Endodermal cell (in vitro differentiated cells): ENCODE measurements at regions not wholly inside any gene's neighbourhood (a gene's known extent, or its start where the extent isn't known, plus 50 kb on each side); places are given as distances from the start of the nearest gene placed in this dataset.

Source experiments
- DNase-seq: peaks from one replicate; pipeline ENCODE4 v3.0.0-alpha.2; 2017
- H3K27ac ChIP-seq: 2 replicates; pipeline ENCODE4 v1.5.1; 2013; ENCODE audit warnings: mild to moderate bottlenecking, low read depth, low read length, moderate library complexity
- H3K27me3 ChIP-seq: 2 replicates; pipeline ENCODE4 v1.6.1; 2013; ENCODE audit warnings: mild to moderate bottlenecking, low read length, moderate library complexity; ENCODE audit not compliant: insufficient read depth, control insufficient read depth, poor library complexity, severe bottlenecking
- H3K36me3 ChIP-seq: 2 replicates; pipeline ENCODE4 v1.7.0; 2013; ENCODE audit warnings: mild to moderate bottlenecking, low read length, moderate library complexity; ENCODE audit not compliant: control insufficient read depth, insufficient read depth
- H3K4me1 ChIP-seq: one replicate; pipeline ENCODE4 v1.7.0; 2013; ENCODE audit warnings: low read length; ENCODE audit not compliant: control insufficient read depth, insufficient read depth
- H3K4me3 ChIP-seq: 2 replicates; pipeline ENCODE4 v1.5.1; 2013; ENCODE audit warnings: mild to moderate bottlenecking, low read length, moderate library complexity
- H3K9ac ChIP-seq: 2 replicates; pipeline ENCODE4 v1.6.1; 2013; ENCODE audit warnings: mild to moderate bottlenecking, low read length, moderate library complexity; ENCODE audit not compliant: poor library complexity, severe bottlenecking; ENCODE audit errors: extremely low read depth
- H3K9me3 ChIP-seq: 2 replicates; pipeline ENCODE4 v1.6.1; 2013; ENCODE audit warnings: mild to moderate bottlenecking, low read length, moderate library complexity; ENCODE audit not compliant: control insufficient read depth
- H3K27ac Mint-ChIP-seq: 2 replicates; pipeline ENCODE4 v1.8.0; 2020; ENCODE audit warnings: mixed read lengths
- H3K27me3 Mint-ChIP-seq: 2 replicates; pipeline ENCODE4 v1.8.0; 2021; ENCODE audit warnings: mild to moderate bottlenecking, mixed read lengths; ENCODE audit not compliant: insufficient read depth
- H3K36me3 Mint-ChIP-seq: 2 replicates; pipeline ENCODE4 v1.8.0; 2020; ENCODE audit warnings: low read depth, mixed read lengths
- H3K4me1 Mint-ChIP-seq: 2 replicates; pipeline ENCODE4 v1.8.0; 2020; ENCODE audit warnings: mixed read lengths
- H3K4me3 Mint-ChIP-seq: 2 replicates; pipeline ENCODE4 v1.8.0; 2020; ENCODE audit warnings: mild to moderate bottlenecking, moderate library complexity, mixed read lengths
- H3K9me3 Mint-ChIP-seq: 2 replicates; pipeline ENCODE4 v1.8.0; 2020; ENCODE audit warnings: mild to moderate bottlenecking, mixed read lengths
- WGBS, 2 experiments: methylation state at CpG; one replicate each; pipeline versions ENCODE4 v1.1.5 to v1.1.7; 2013; ENCODE audit warnings: missing lambda C conversion rate in 2 of 2, mixed read lengths in 1 of 2; ENCODE audit not compliant: insufficient coverage in 1 of 2, insufficient read length in 1 of 2; 5-methylcytosine and 5-hydroxymethylcytosine counted together
- TF ChIP-seq, protein P1 (sequence below): fragments of 200-600 bp; sonication (generic); conservative IDR thresholded peaks from 2 replicates; pipeline ENCODE4 v1.5.0; 2021; ENCODE audit warnings: antibody characterized with exemption, mild to moderate bottlenecking

DNA sequence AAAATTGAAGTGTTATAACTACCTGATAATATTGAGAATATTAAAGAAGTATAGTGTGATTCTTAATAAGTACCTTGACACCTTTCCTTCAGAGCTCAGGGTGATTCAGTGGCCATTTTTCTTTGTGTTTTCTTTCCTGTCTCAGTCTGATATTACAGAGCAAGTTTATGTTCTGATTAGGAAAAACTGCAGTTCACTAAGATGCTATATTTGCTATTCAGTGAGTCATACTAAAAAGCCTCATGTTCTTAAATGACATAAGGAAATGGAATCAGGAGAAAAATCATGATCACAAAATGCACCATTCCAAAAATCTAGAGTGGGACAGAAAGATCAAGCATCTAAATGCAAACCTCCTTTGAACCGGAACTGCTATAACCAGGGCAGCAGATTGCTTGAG, 390.6 kb upstream of the ATP2B1 start:
- no peak overlapping the region for H3K9ac ChIP-seq
- H3K27me3 Mint-ChIP-seq, result peaks cover 5% of the 10 kb centered on the region
- WGBS, 2 experiments, result 95 to 100% methylated on average over 1 of the region's 1 CpG
- H3K4me1 ChIP-seq, result peaks cover 4% of the 10 kb centered on the region
- TF ChIP-seq, protein P1, sequence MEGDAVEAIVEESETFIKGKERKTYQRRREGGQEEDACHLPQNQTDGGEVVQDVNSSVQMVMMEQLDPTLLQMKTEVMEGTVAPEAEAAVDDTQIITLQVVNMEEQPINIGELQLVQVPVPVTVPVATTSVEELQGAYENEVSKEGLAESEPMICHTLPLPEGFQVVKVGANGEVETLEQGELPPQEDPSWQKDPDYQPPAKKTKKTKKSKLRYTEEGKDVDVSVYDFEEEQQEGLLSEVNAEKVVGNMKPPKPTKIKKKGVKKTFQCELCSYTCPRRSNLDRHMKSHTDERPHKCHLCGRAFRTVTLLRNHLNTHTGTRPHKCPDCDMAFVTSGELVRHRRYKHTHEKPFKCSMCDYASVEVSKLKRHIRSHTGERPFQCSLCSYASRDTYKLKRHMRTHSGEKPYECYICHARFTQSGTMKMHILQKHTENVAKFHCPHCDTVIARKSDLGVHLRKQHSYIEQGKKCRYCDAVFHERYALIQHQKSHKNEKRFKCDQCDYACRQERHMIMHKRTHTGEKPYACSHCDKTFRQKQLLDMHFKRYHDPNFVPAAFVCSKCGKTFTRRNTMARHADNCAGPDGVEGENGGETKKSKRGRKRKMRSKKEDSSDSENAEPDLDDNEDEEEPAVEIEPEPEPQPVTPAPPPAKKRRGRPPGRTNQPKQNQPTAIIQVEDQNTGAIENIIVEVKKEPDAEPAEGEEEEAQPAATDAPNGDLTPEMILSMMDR, result no peak
- H3K4me1 Mint-ChIP-seq, result peaks cover 5% of the 10 kb centered on the region
- no peak overlapping the region for H3K4me3 ChIP-seq
- no peaks in the 10 kb centered on the region for H3K36me3 Mint-ChIP-seq
- H3K36me3 ChIP-seq, result no peaks in the 10 kb centered on the region
- no peak overlapping the region for H3K27ac ChIP-seq
- no peak for DNase-seq
- no peak overlapping the region for H3K4me3 Mint-ChIP-seq
- H3K27me3 ChIP-seq, result peaks cover 14% of the 10 kb centered on the region
- no peaks in the 10 kb centered on the region for H3K9me3 ChIP-seq
- H3K27ac Mint-ChIP-seq, result no peak overlapping the region
- no peaks in the 10 kb centered on the region for H3K9me3 Mint-ChIP-seq

DNA sequence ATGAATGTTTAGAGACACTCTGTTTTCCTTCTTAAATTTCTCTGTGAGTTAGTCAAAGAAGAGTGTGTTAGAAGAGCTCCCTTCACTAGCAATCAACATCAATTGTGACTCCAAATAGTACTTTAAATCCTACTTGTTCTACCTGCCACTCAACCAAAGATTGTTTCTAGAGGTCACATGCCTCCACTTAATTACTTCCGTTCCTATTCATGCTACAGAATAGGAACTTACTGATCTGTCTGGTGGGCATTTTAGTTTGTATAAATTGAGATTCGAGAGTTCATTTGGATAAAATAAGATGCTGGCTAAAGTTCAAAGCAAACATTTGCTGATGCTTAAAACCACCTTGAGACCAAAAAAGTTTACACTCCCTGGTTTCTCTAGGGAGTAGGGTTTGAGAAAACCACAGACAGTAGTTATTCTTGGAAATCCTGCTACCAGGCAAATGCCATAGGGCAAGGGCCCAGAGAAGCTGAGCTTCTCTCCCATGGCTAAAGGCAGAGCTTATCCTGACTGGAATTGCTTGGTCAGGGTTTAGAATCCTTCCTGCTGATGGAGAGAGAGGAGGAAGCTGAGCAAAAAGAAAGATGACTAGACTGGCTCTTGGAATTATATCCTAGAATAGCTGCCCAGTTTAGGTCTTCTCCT, 389.6 kb upstream of the ATP2B1 start:
- 80 to 88% methylated on average over 2 of the region's 2 CpGs for WGBS, 2 experiments
- Mint-ChIP-seq H3K27ac (no peak overlapping the region), H3K27me3 (peaks cover 5% of the 10 kb centered on the region), H3K4me1 (peaks cover 5% of the 10 kb centered on the region), H3K4me3 (no peak overlapping the region), H3K36me3 (no peaks in the 10 kb centered on the region), H3K9me3 (no peaks in the 10 kb centered on the region)
- H3K9me3 ChIP-seq, result no peaks in the 10 kb centered on the region
- peaks cover 4% of the 10 kb centered on the region for H3K4me1 ChIP-seq
- DNase-seq, result no peak
- H3K9ac ChIP-seq, result no peak overlapping the region
- no peak overlapping the region for H3K4me3 ChIP-seq
- peaks cover 14% of the 10 kb centered on the region for H3K27me3 ChIP-seq
- H3K36me3 ChIP-seq, result no peaks in the 10 kb centered on the region
- H3K27ac ChIP-seq, result no peak overlapping the region
- TF ChIP-seq, protein P1, result no peak

DNA sequence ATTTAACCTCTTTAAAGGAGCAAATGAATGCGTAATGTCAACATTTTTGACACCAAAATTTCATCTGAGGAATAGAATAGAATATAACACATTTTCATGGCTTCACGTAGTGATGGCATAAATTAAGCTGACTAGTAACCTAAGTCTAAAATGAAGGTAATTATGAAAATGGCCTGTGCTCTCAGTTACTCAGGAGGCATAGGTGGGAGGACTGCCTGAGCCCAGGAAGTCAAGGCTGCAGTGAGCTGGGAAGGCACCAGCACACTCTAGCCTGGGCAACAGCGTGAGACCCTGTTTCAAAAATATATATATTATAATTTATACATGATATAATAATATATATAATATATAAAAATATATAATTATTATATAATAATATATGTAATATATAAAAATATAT, 383.2 kb upstream of the ATP2B1 start:
- Histone ChIP-seq H3K9me3 (peaks cover 5% of the 10 kb centered on the region), H3K9ac (no peak overlapping the region), H3K4me3 (peak overlapping the region; percentile 14), H3K36me3 (no peaks in the 10 kb centered on the region), H3K4me1 (peaks cover 4% of the 10 kb centered on the region), H3K27ac (no peak overlapping the region), H3K27me3 (peaks cover 4% of the 10 kb centered on the region)
- Mint-ChIP-seq H3K4me3 (no peak overlapping the region), H3K27ac (no peak overlapping the region), H3K27me3 (peaks cover 3% of the 10 kb centered on the region), H3K36me3 (no peaks in the 10 kb centered on the region), H3K9me3 (no peaks in the 10 kb centered on the region), H3K4me1 (peaks cover 18% of the 10 kb centered on the region)
- WGBS, 2 experiments, result 41% methylated on average over 2 of the region's 3 CpGs; no CpG with 5 or more reads in 1 of the 2 experiments
- TF ChIP-seq, protein P1, result no peak
- DNase-seq, result no peak
